ENCODE measurements at regions not wholly inside any gene's neighbourhood (a gene's known extent, or its start where the extent isn't known, plus 50 kb on each side); places are given as distances from the start of the nearest gene placed in this dataset.
"Not testable (repeated sequence)": the region's sequence is repeated elsewhere in the genome, so short reads cannot be mapped to it uniquely, and the experiment has no call there.

DNA sequence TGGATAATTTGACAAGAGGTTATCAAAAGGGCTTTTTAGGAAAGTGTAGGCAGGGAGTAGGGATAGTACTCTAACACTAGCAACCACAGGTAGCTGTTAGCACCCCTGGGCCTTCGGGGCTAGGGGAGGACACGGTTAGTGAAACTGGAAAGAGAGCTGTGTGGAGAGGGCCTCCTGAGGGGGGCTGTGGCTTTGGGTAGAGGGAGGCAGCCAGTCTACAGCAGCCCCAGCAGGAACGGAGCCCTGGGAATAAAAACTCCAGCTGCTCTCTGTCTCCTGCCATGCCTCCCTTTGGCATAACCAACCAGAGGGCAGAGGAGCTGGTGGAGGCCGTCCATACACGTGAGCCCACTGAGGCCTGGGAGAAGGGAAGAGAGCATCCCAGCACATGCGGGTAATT, 223.2 kb downstream of the FOXD2 start:
- no peak for DNase-seq (ENCODE audit: low read depth)

- DNase-seq (ENCODE audit: low read depth), result no peak
Measured at GRCh38 chr1:47662068-47662467, 224.2 kb downstream of the FOXD2 start.

- DNase-seq (ENCODE audit: low read depth), result no peak
Measured at GRCh38 chr1:47663286-47663685, 225.4 kb downstream of the FOXD2 start.

GRCh38 chr1:47664356-47664755, 226.5 kb downstream of the FOXD2 start:
- no peak for DNase-seq (ENCODE audit: low read depth)

DNA sequence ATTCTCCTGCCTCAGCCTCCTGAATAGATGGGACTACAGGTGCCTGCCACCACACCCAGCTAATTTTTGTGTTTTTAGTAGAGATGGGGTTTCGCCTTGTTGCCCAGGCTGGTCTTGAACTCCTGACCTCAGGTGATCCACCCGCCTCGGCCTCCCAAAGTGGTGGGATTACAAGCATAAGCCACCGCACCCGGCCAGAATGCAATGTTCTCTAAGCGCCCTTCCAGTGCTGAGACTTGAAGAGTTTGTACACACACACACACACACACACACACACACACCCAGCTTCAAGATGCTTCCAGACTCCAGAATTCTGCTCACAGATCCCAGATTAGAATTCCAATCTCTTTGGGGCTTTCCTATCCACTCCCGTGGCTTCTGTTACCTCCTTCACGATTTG, 227.1 kb downstream of the FOXD2 start:
- DNase-seq (ENCODE audit: low read depth), result not testable (repeated sequence)

DNA sequence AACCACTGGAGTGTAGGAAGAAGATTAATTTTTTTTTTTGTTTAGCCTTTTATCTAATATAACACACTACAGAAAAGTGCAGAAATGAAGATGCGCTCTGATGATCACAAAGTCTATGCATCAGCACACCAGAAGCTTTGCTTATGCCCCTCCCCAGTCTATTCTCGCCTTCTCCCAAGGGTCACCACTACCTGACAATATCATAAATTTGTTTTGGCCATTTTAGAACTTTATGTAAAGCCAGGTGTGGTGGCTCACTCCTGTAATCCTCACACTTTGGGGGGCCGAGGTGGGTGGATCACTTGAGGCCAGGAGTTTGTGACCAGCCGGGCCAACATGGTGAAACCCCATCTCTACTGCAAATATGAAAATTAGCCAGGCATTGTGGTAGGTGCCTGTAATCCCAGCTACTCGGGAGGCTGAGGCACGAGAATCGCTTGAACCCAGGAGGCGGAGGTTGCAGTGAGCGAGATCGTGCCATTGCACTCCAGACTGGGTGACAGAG, 231.3 kb downstream of the FOXD2 start:
- DNase-seq (ENCODE audit: low read depth), result no peak

- DNase-seq (ENCODE audit: low read depth), result no peak
Measured at GRCh38 chr1:47672622-47673021, 234.8 kb downstream of the FOXD2 start.

- no peak for DNase-seq (ENCODE audit: low read depth)
Measured at GRCh38 chr1:47674189-47674588, 236.3 kb downstream of the FOXD2 start.

GRCh38 chr1:47675047-47675675, 237.3 kb downstream of the FOXD2 start:
- DNase-seq (ENCODE audit: low read depth), result no peak

DNA sequence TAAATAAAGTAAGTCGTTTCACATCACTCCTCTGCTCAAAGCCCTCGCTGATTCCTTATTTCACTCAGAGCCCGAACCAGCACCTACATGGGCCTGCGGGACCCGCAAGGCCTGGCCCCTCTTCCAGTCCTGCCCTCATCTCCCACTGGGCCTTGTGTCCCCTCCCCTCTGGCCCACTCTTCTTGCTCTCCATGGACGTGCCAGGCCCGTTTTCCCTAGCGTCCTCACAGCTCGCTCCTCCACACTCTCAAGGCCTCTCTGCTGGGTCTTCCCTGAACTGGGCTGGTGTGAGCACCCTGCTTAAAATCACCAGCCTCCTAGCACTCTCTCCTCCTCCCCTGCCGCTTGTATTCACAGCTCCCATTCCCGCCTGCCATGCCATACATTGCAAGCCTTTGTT, 237.9 kb downstream of the FOXD2 start:
- DNase-seq (ENCODE audit: low read depth), result no peak

- no peak for DNase-seq (ENCODE audit: low read depth)
Measured at GRCh38 chr1:47676311-47677054, 238.6 kb downstream of the FOXD2 start.

GRCh38 chr1:47677241-47677940, 239.5 kb downstream of the FOXD2 start:
- no peak for DNase-seq (ENCODE audit: low read depth)

- no peak for DNase-seq (ENCODE audit: low read depth)
Measured at GRCh38 chr1:47678464-47678980, 240.7 kb downstream of the FOXD2 start.

- DNase-seq (ENCODE audit: low read depth), result no peak
Measured at GRCh38 chr1:47679301-47679791, 241.5 kb downstream of the FOXD2 start.

DNA sequence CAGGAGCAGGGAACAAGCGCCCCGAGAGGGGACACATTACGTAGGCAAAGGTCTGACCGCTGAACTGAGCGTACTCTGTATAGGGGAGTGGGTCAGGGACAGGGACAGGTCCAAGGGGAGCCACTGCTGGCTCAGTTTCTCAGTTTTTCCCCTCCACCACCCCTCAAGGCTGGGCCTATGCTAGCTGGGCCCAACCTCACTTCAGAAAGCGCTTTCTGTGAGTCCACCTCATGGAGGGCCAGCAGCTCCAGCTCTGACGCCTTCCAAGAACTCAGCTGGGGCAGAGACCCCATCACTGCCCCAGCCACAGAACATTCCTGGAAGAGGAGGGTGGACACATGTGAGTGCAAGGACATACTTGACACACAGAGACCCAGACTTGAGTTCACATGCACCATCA, 242.0 kb downstream of the FOXD2 start:
- no peak for DNase-seq (ENCODE audit: low read depth)

GRCh38 chr1:47680815-47681475, 243.1 kb downstream of the FOXD2 start:
- no peak for DNase-seq (ENCODE audit: low read depth)

GRCh38 chr1:47681735-47682134, 243.9 kb downstream of the FOXD2 start:
- no peak for DNase-seq (ENCODE audit: low read depth)

- no peak for DNase-seq (ENCODE audit: low read depth)
Measured at GRCh38 chr1:47682198-47682597, 244.4 kb downstream of the FOXD2 start.

GRCh38 chr1:47682786-47683350, 245.0 kb downstream of the FOXD2 start:
- DNase-seq (ENCODE audit: low read depth), result no peak

- DNase-seq (ENCODE audit: low read depth), result no peak
Measured at GRCh38 chr1:47683401-47683800, 245.6 kb downstream of the FOXD2 start.

- DNase-seq (ENCODE audit: low read depth), result no peak
Measured at GRCh38 chr1:47684518-47684917, 246.7 kb downstream of the FOXD2 start.
